GM12875 (cell line): ENCODE measurements at regions not wholly inside any gene's neighbourhood (a gene's known extent, or its start where the extent isn't known, plus 50 kb on each side); places are given as distances from the start of the nearest gene placed in this dataset.

Experiments used
- H3K4me3 ChIP-seq: one replicate; pipeline ENCODE4 v1.5.1; 2011; ENCODE audit warnings: low read depth, low read length, control low read depth
- CTCF ChIP-seq: IDR thresholded peaks from 2 replicates; pipeline ENCODE4 v1.5.1; 2011; ENCODE audit warnings: low read depth, mild to moderate bottlenecking, control low read depth, inconsistent platforms, low read length, moderate library complexity, borderline replicate concordance; ENCODE audit not compliant: insufficient read depth

- TF ChIP-seq CTCF: no peak
- no peak overlapping the region for H3K4me3 ChIP-seq
Measured at GRCh38 chr3:110026421-110026820, 689.1 kb upstream of the DPPA4 start.

GRCh38 chr3:110027446-110028080 is 690.2 kb upstream of the DPPA4 start:
- H3K4me3 ChIP-seq: no peak overlapping the region
- TF ChIP-seq CTCF: no peak

- no peak for TF ChIP-seq CTCF
- no peak overlapping the region for H3K4me3 ChIP-seq
Measured at GRCh38 chr3:110031975-110032374, 694.6 kb upstream of the DPPA4 start.

- no peak overlapping the region for H3K4me3 ChIP-seq
- TF ChIP-seq CTCF: no peak
Measured at GRCh38 chr3:110059431-110059830, 722.1 kb upstream of the DPPA4 start.

- H3K4me3 ChIP-seq: no peak overlapping the region
- TF ChIP-seq CTCF: no peak
Measured at GRCh38 chr3:110062716-110063115, 725.4 kb upstream of the DPPA4 start.

- no peak overlapping the region for H3K4me3 ChIP-seq
- no peak for TF ChIP-seq CTCF
Measured at GRCh38 chr3:110063178-110063577, 725.8 kb upstream of the DPPA4 start.

- TF ChIP-seq CTCF: no peak
- H3K4me3 ChIP-seq: no peak overlapping the region
Measured at GRCh38 chr3:110066206-110066605, 728.9 kb upstream of the DPPA4 start.
